Endothelial cell (in vitro differentiated cells): ENCODE measurements at regions not wholly inside any gene's neighbourhood (a gene's known extent, or its start where the extent isn't known, plus 50 kb on each side); places are given as distances from the start of the nearest gene placed in this dataset.
"Not testable (repeated sequence)": the region's sequence is repeated elsewhere in the genome, so short reads cannot be mapped to it uniquely, and the experiment has no call there.

ENCODE experiments used
- DNase-seq: peaks from one replicate; pipeline ENCODE4 v3.0.0; 2021; ENCODE audit warnings: low spot score
- H3K27ac Mint-ChIP-seq: one replicate; pipeline ENCODE4 v1.8.0; 2021; ENCODE audit warnings: mixed read lengths, inconsistent platforms; ENCODE audit not compliant: unreplicated experiment
- H3K27me3 Mint-ChIP-seq: one replicate; pipeline ENCODE4 v1.8.0; 2021; ENCODE audit warnings: mild to moderate bottlenecking, moderate library complexity, mixed read lengths, inconsistent platforms; ENCODE audit not compliant: unreplicated experiment
- H3K36me3 Mint-ChIP-seq: one replicate; pipeline ENCODE4 v1.8.0; 2021; ENCODE audit warnings: mild to moderate bottlenecking, low read depth, mixed read lengths, inconsistent platforms; ENCODE audit not compliant: unreplicated experiment
- H3K4me1 Mint-ChIP-seq: one replicate; pipeline ENCODE4 v1.8.0; 2021; ENCODE audit warnings: mild to moderate bottlenecking, mixed read lengths, inconsistent platforms; ENCODE audit not compliant: unreplicated experiment
- H3K4me3 Mint-ChIP-seq: one replicate; pipeline ENCODE4 v1.8.0; 2021; ENCODE audit warnings: mild to moderate bottlenecking, mixed read lengths, inconsistent platforms; ENCODE audit not compliant: unreplicated experiment
- H3K9me3 Mint-ChIP-seq: one replicate; pipeline ENCODE4 v1.8.0; 2021; ENCODE audit warnings: mixed read lengths, inconsistent platforms; ENCODE audit not compliant: unreplicated experiment
- TF ChIP-seq, protein P1 (sequence below): fragments of 200-600 bp; sonication (generic); IDR thresholded peaks from one replicate; pipeline ENCODE4 v1.5.0; 2021; ENCODE audit warnings: antibody characterized with exemption; ENCODE audit not compliant: unreplicated experiment

DNA sequence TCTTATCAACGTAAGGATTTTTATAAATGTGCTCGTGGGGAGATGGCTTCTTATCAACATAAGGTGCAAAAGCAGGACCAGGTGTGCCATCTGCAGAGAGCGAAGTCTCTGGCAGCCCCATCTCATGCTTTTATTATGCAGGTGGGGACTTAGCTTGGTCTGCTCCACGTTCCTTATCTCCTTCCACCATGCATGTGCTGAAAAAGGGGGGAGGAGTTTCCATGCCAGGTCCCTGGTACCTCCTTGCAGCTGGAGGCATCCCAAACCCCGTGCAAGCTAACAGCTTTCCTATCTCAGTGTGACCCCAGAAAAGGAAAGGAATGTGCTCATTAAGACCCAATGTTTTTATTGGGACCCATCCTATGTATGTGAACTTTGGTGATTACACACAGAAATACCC lies 608.5 kb downstream of the TMEM121 start:
- no peaks in the 10 kb centered on the region for H3K4me1 Mint-ChIP-seq
- no peak overlapping the region for H3K4me3 Mint-ChIP-seq
- TF ChIP-seq, protein P1, sequence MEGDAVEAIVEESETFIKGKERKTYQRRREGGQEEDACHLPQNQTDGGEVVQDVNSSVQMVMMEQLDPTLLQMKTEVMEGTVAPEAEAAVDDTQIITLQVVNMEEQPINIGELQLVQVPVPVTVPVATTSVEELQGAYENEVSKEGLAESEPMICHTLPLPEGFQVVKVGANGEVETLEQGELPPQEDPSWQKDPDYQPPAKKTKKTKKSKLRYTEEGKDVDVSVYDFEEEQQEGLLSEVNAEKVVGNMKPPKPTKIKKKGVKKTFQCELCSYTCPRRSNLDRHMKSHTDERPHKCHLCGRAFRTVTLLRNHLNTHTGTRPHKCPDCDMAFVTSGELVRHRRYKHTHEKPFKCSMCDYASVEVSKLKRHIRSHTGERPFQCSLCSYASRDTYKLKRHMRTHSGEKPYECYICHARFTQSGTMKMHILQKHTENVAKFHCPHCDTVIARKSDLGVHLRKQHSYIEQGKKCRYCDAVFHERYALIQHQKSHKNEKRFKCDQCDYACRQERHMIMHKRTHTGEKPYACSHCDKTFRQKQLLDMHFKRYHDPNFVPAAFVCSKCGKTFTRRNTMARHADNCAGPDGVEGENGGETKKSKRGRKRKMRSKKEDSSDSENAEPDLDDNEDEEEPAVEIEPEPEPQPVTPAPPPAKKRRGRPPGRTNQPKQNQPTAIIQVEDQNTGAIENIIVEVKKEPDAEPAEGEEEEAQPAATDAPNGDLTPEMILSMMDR: no peak
- peaks cover 9% of the 10 kb centered on the region for H3K36me3 Mint-ChIP-seq
- peaks cover 26% of the 10 kb centered on the region for H3K9me3 Mint-ChIP-seq
- no peak overlapping the region for H3K27ac Mint-ChIP-seq
- DNase-seq: no peak
- H3K27me3 Mint-ChIP-seq: no peaks in the 10 kb centered on the region

DNA sequence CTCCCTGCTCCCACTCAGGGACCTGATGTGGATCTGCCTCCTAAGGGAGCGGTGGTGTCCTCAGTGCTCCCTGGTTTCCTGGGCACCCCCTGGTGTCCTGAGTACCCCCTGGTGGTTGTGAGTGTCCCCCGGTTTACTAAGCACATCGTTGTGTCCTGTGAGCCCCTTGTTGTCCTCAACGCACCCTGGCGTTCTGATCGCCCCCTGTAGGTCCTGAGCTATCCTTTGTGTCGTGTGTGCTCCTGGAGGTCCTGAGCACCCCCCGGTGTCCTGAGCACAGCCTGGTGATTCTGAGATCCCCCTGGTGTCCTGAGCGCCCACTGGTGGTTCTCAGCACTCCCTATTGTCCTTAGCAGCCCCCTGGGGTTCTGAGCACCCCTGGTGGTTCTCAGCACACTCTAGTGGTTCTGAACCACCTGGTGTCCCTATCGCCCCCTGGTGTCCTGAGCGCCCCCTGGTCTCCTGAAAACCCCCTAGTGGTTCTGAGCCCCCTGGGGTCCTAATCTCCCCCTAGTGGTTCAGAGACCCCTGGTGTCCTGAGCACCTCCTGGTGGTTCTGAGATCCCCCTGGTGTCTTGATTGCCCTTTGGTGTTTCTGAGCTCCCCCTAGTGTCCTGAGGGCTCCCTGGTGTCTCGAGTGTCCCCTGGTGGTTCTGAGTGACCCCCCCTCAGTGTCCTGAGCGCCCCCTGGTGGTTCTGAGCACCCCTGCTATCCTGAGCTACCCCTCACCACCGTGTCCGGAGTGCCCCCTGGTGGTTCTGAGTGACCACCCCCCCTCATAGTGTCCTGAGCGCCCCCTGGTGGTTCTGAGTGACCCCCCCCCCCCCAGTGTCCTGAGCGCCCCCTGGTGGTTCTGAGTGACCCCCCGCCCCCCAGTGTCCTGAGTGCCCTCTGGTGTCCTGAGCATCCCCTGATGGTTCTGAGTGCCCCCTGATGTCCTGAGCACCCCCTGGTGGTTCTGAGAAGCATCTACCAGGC lies 615.1 kb downstream of the TMEM121 start:
- Mint-ChIP-seq H3K9me3 (peaks cover 17% of the 10 kb centered on the region), H3K27me3 (peaks cover 3% of the 10 kb centered on the region), H3K36me3 (peaks cover 3% of the 10 kb centered on the region), H3K4me1 (no peaks in the 10 kb centered on the region), H3K4me3 (no peak overlapping the region), H3K27ac (no peak overlapping the region)
- TF ChIP-seq, protein P1: no peak
- no peak for DNase-seq

DNA sequence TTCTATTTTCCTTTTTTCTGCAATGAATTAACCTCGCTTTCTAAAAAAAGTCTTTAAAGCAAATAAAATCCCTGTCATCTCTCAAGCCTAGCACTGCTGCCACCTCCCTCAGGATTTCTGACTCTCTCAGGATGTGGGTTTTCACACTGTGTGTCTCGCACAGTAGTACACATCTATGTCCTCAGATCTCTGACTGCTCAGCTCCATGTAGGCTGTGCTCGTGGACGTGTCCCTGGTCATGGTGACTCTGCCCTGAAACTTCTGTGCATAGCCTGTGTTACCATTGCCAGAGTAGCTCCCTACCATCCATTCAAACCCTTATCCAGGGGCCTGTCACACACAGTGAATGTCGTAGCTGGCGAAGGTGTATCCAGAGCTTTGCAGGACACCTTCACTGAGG lies 619.3 kb downstream of the TMEM121 start:
- H3K4me1 Mint-ChIP-seq, H3K27me3 Mint-ChIP-seq, DNase-seq, H3K36me3 Mint-ChIP-seq, H3K4me3 Mint-ChIP-seq, H3K27ac Mint-ChIP-seq: not testable (repeated sequence)
- H3K9me3 Mint-ChIP-seq: peaks cover 33% of the 10 kb centered on the region

DNA sequence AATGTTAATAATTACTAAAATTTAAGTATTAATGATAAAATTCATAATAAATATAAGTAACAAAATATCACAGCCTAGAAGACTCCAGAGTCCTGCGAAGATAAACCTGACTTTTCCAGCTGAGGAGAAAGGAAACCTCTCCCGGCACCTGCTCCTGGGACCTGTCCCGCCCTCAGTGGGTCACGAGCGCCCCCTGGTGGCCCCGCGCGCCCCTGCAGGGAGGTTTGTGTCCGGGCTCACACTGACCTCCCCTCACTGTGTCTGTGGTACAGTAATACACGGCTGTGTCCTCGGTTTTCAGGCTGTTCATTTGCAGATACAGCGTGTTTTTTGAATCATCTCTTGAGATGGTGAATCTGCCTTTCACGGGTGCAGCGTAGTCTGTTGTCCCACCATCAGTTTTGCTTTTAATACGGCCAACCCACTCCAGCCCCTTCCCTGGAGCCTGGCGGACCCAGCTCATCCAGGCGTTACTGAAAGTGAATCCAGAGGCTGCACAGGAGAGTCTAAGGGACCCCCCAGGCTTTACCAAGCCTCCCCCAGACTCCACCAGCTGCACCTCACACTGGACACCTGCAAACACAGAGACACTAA lies 627.1 kb downstream of the TMEM121 start:
- not testable (repeated sequence) for H3K4me1 Mint-ChIP-seq, H3K36me3 Mint-ChIP-seq, H3K27me3 Mint-ChIP-seq, H3K27ac Mint-ChIP-seq, H3K4me3 Mint-ChIP-seq
- peaks cover 18% of the 10 kb centered on the region for H3K9me3 Mint-ChIP-seq
- DNase-seq: peak; percentile 41
- TF ChIP-seq, protein P1: peak; percentile 73

DNA sequence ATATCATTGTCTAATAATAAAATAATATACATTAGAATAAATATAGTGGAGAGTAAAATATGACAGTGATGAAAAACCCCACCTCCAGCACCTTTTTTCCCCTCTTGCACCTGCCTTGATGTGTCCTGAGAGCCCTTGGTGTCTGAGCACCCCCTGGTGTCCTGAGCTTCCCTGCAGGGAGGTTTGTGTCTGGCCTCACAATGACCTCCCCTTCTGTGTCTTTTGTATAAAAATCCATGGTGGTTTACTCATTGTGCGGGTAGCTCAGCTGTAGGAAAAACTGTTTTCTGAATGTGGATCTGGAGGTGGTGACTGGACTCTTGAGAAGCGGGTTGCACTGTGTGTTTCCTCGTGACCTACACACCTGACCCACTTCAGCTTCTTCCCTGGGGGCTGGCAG lies 636.9 kb downstream of the TMEM121 start:
- Mint-ChIP-seq H3K9me3 (peaks cover 51% of the 10 kb centered on the region), H3K27ac (no peak overlapping the region), H3K36me3 (peaks cover 13% of the 10 kb centered on the region), H3K4me3 (no peak overlapping the region), H3K4me1 (no peaks in the 10 kb centered on the region), H3K27me3 (peaks cover 5% of the 10 kb centered on the region)
- TF ChIP-seq, protein P1: no peak
- DNase-seq: no peak

DNA sequence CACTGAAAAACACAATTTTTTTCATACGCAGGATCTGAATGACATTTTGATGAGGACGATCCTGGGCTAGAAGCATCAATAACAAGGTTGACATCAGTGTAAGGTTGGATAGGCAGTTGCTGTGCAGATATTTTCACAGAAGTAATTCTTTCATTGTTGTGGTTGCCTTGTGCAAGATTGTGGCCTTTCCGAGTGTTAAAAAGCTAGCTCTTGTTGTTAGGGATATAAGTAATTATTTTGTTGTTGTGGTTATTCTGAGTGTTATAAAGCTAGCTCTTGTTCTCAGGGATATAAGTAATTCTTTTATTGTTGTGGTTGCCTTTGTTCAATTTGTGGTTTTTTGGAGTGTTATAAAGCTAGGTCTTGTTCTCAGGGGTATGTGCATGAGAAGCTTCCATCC lies 637.4 kb downstream of the TMEM121 start:
- not testable (repeated sequence) for H3K27ac Mint-ChIP-seq, H3K4me1 Mint-ChIP-seq, DNase-seq, H3K4me3 Mint-ChIP-seq, H3K27me3 Mint-ChIP-seq
- peaks cover 13% of the 10 kb centered on the region for H3K36me3 Mint-ChIP-seq
- peaks cover 47% of the 10 kb centered on the region for H3K9me3 Mint-ChIP-seq
